HEK293 (cell line): ENCODE measurements at regions not wholly inside any gene's neighbourhood (a gene's known extent, or its start where the extent isn't known, plus 50 kb on each side); places are given as distances from the start of the nearest gene placed in this dataset.

Source experiments
- CTCF ChIA-PET: fragments of 350-600 bp; formaldehyde crosslinking; extraction: SDS; loops from one replicate; lab custom pipeline; 2021; ENCODE audit warnings: antibody characterized with exemption; lab: Yijun Ruan, JAX
- POLR2A ChIA-PET: fragments of 300-600 bp; formaldehyde crosslinking; extraction: SDS; loops from one replicate; lab custom pipeline; 2020; ENCODE audit warnings: antibody characterized with exemption, inconsistent platforms; lab: Yijun Ruan, JAX
- H3K27ac ChIP-seq: fragments of 200-500 bp; sonication (Bioruptor generic); 2 replicates; pipeline ENCODE4 v1.5.1; 2014; ENCODE audit warnings: low read depth, low read length, control low read depth, inconsistent platforms; ENCODE audit errors: extremely low read depth
- H3K36me3 ChIP-seq, 2 experiments: fragments of 200-500 bp in 1 of 2; sonication (Bioruptor generic) in 1 of 2; 1 replicate in 1 of 2; 2 replicates in 1 of 2; pipeline ENCODE4 v1.5.1; 2014 to 2017; ENCODE audit warnings: inconsistent platforms in 2 of 2, low read length in 2 of 2; ENCODE audit not compliant: control insufficient read depth in 2 of 2, insufficient read depth in 1 of 2
- H3K4me1 ChIP-seq: fragments of 200-500 bp; sonication (Bioruptor generic); 2 replicates; pipeline ENCODE4 v1.5.1; 2014; ENCODE audit warnings: mild to moderate bottlenecking, low read length, inconsistent platforms; ENCODE audit not compliant: control insufficient read depth, insufficient read depth
- H3K4me3 ChIP-seq: 2 replicates; pipeline ENCODE4 v1.5.1; 2011; ENCODE audit warnings: low read depth, mild to moderate bottlenecking, control low read depth, low read length, moderate library complexity
- H3K9me3 ChIP-seq: fragments of 200-500 bp; sonication (Bioruptor generic); 2 replicates; pipeline ENCODE4 v1.5.1; 2014; ENCODE audit warnings: low read depth, low read length, inconsistent platforms; ENCODE audit not compliant: control insufficient read depth, insufficient read depth
- GLI4 ChIP-seq: fragments of 450-650 bp; formaldehyde crosslinking; IDR thresholded peaks from 2 replicates; pipeline ENCODE4 v1.5.1; 2016; ENCODE audit warnings: missing biosample characterization, missing genetic modification characterization
- KLF9 ChIP-seq: fragments of 450-650 bp; formaldehyde crosslinking; IDR thresholded peaks from 2 replicates; pipeline ENCODE4 v1.5.1; 2016; ENCODE audit warnings: missing biosample characterization, missing genetic modification characterization, low read depth
- MEIS1 ChIP-seq: sonication (generic); formaldehyde crosslinking; IDR thresholded peaks from 2 replicates; pipeline ENCODE4 v1.8.1; 2022; ENCODE audit warnings: missing genetic modification reagents, mild to moderate bottlenecking, borderline replicate concordance
- PATZ1 ChIP-seq: fragments of 450-650 bp; formaldehyde crosslinking; IDR thresholded peaks from 2 replicates; pipeline ENCODE4 v1.5.1; 2016; ENCODE audit warnings: missing biosample characterization, missing genetic modification characterization
- SP2 ChIP-seq: fragments of 450-650 bp; formaldehyde crosslinking; IDR thresholded peaks from 2 replicates; pipeline ENCODE4 v1.5.1; 2016; ENCODE audit warnings: missing biosample characterization, missing genetic modification characterization
- TCF7L2 ChIP-seq: IDR thresholded peaks from 2 replicates; pipeline ENCODE4 v1.6.1; 2011; ENCODE audit warnings: low read depth, mild to moderate bottlenecking, inconsistent platforms, low read length, moderate library complexity, borderline replicate concordance
- TSHZ1 ChIP-seq: fragments of 450-650 bp; formaldehyde crosslinking; IDR thresholded peaks from 2 replicates; pipeline ENCODE4 v1.5.1; 2016; ENCODE audit warnings: missing biosample characterization, missing genetic modification characterization, borderline replicate concordance
- ZBTB20 ChIP-seq: fragments of 450-650 bp; formaldehyde crosslinking; IDR thresholded peaks from 2 replicates; pipeline ENCODE4 v1.5.1; 2016; ENCODE audit warnings: missing biosample characterization, missing genetic modification characterization
- ZFHX2 ChIP-seq: fragments of 450-650 bp; formaldehyde crosslinking; conservative IDR thresholded peaks from 2 replicates; pipeline ENCODE4 v1.5.1; 2016; ENCODE audit warnings: missing biosample characterization, missing genetic modification characterization
- ZNF16 ChIP-seq: fragments of 450-650 bp; formaldehyde crosslinking; IDR thresholded peaks from 2 replicates; pipeline ENCODE4 v1.5.1; 2016; ENCODE audit warnings: low read depth, missing biosample characterization, missing genetic modification characterization
- ZNF202 ChIP-seq: fragments of 450-650 bp; formaldehyde crosslinking; IDR thresholded peaks from 2 replicates; pipeline ENCODE4 v1.5.1; 2016; ENCODE audit warnings: missing biosample characterization, missing genetic modification characterization, borderline replicate concordance
- ZNF280C ChIP-seq: fragments of 450-650 bp; formaldehyde crosslinking; IDR thresholded peaks from 2 replicates; pipeline ENCODE4 v1.5.1; 2016; ENCODE audit warnings: missing biosample characterization, missing genetic modification characterization
- ZNF311 ChIP-seq: fragments of 450-650 bp; formaldehyde crosslinking; IDR thresholded peaks from 2 replicates; pipeline ENCODE4 v1.5.1; 2017; ENCODE audit warnings: missing biosample characterization, missing genetic modification characterization, borderline replicate concordance
- ZNF350 ChIP-seq: fragments of 450-650 bp; formaldehyde crosslinking; IDR thresholded peaks from 2 replicates; pipeline ENCODE4 v1.5.0; 2017; ENCODE audit warnings: missing biosample characterization, mild to moderate bottlenecking, missing genetic modification characterization
- ZNF510 ChIP-seq: fragments of 450-650 bp; formaldehyde crosslinking; IDR thresholded peaks from 2 replicates; pipeline ENCODE4 v1.5.1; 2018; ENCODE audit warnings: mild to moderate bottlenecking, missing genetic modification characterization, missing biosample characterization; ENCODE audit not compliant: insufficient replicate concordance
- ZNF610 ChIP-seq: fragments of 450-650 bp; formaldehyde crosslinking; IDR thresholded peaks from 2 replicates; pipeline ENCODE4 v1.5.1; 2016; ENCODE audit warnings: missing biosample characterization, missing genetic modification characterization, borderline replicate concordance
- ZNF621 ChIP-seq: fragments of 450-650 bp; formaldehyde crosslinking; IDR thresholded peaks from 2 replicates; pipeline ENCODE4 v1.5.1; 2017; ENCODE audit warnings: missing biosample characterization, missing genetic modification characterization
- ZNF664 ChIP-seq: fragments of 450-650 bp; formaldehyde crosslinking; IDR thresholded peaks from 2 replicates; pipeline ENCODE4 v1.5.1; 2016; ENCODE audit warnings: missing biosample characterization, missing genetic modification characterization
- ZNF76 ChIP-seq: fragments of 450-650 bp; formaldehyde crosslinking; IDR thresholded peaks from 2 replicates; pipeline ENCODE4; 2016; ENCODE audit warnings: low read depth, missing biosample characterization, missing genetic modification characterization, borderline replicate concordance
- ZNF777 ChIP-seq: fragments of 450-650 bp; formaldehyde crosslinking; IDR thresholded peaks from 2 replicates; pipeline ENCODE4 v1.5.1; 2017; ENCODE audit warnings: missing biosample characterization, missing genetic modification characterization, borderline replicate concordance
- ZSCAN23 ChIP-seq: fragments of 450-650 bp; formaldehyde crosslinking; IDR thresholded peaks from 2 replicates; pipeline ENCODE4 v1.5.1; 2016; ENCODE audit warnings: missing biosample characterization, missing genetic modification characterization
- TF ChIP-seq, protein P1 (sequence below): fragments of 450-650 bp; formaldehyde crosslinking; IDR thresholded peaks from 2 replicates; pipeline ENCODE4 v1.5.1; 2017; ENCODE audit warnings: missing biosample characterization, missing genetic modification characterization

GRCh38 chr1:168443356-168443755 lies 100.4 kb downstream of the XCL2 start:
- TF ChIP-seq ZNF510 (tag by site-specific recombination) (no peak), ZNF664 (no peak), ZNF311 (tag by site-specific recombination) (no peak)
- H3K36me3 ChIP-seq: no peaks in the 10 kb centered on the region
- CTCF ChIA-PET: interaction anchor here (0.6 to 1.2 kb wide), 4 partner anchors 10 to 160 kb away, joined by 3 read pairs; no protein-coding TSS in a partner anchor
- H3K9me3 ChIP-seq: no peaks in the 10 kb centered on the region
- no peak overlapping the region for H3K4me3 ChIP-seq
- POLR2A ChIA-PET: interaction anchor here (0.7 kb wide), 1 partner anchor 195 kb away, joined by 3 read pairs; no protein-coding TSS in a partner anchor
- H3K27ac ChIP-seq: no peak overlapping the region
- no peaks in the 10 kb centered on the region for H3K4me1 ChIP-seq

DNA sequence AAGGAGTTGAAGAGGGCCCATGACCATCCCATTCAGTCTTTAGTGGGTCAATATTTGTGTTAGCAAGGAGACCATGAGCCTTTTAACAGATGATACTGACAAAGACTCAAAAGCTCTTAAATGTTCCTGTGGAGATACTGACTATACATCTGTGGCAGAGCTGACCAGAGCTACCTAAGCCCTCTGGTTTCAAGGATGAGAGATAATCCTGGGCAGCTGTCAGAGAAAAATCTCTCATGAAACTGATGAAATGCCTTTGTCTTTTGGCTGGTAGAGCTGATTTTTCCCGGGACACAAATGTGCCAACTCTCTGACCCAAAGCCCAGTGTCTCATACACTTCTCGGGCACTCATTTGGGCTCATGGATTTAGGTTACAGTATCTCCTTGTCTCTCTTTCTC lies 100.9 kb downstream of the XCL2 start:
- Histone ChIP-seq H3K36me3 (no peaks in the 10 kb centered on the region), H3K9me3 (no peaks in the 10 kb centered on the region), H3K27ac (no peak overlapping the region), H3K4me1 (no peaks in the 10 kb centered on the region), H3K4me3 (no peak overlapping the region)
- CTCF ChIA-PET: interaction anchor here (0.6 to 1.2 kb wide), 4 partner anchors 10 to 161 kb away, joined by 3 read pairs; no protein-coding TSS in a partner anchor
- TF ChIP-seq KLF9 (tag by site-specific recombination): no peak
- POLR2A ChIA-PET: interaction anchor here (0.7 kb wide), 1 partner anchor 196 kb away, joined by 3 read pairs; no protein-coding TSS in a partner anchor

GRCh38 chr1:168441745-168442144 lies 102.1 kb downstream of the XCL2 start:
- POLR2A ChIA-PET: no interaction called here

More at GRCh38 chr1:168441745-168442144, 102.1 kb downstream of the XCL2 start:
- TF ChIP-seq ZNF16 (tag by site-specific recombination) (no peak), ZBTB20 (tag by site-specific recombination) (no peak), ZFHX2 (tag by site-specific recombination) (no peak), PATZ1 (no peak), TSHZ1 (no peak), MEIS1 (no peak), ZNF621 (no peak), ZNF280C (tag by site-specific recombination) (no peak), SP2 (tag by site-specific recombination) (no peak), ZSCAN23 (tag by site-specific recombination) (no peak), KLF9 (tag by site-specific recombination) (no peak), ZNF777 (tag by site-specific recombination) (no peak), ZNF76 (tag by site-specific recombination) (no peak), ZNF610 (tag by site-specific recombination) (no peak), GLI4 (tag by site-specific recombination) (no peak), TCF7L2 (no peak), ZNF350 (tag by site-specific recombination) (no peak), ZNF202 (tag by site-specific recombination) (no peak)
- TF ChIP-seq, protein P1, sequence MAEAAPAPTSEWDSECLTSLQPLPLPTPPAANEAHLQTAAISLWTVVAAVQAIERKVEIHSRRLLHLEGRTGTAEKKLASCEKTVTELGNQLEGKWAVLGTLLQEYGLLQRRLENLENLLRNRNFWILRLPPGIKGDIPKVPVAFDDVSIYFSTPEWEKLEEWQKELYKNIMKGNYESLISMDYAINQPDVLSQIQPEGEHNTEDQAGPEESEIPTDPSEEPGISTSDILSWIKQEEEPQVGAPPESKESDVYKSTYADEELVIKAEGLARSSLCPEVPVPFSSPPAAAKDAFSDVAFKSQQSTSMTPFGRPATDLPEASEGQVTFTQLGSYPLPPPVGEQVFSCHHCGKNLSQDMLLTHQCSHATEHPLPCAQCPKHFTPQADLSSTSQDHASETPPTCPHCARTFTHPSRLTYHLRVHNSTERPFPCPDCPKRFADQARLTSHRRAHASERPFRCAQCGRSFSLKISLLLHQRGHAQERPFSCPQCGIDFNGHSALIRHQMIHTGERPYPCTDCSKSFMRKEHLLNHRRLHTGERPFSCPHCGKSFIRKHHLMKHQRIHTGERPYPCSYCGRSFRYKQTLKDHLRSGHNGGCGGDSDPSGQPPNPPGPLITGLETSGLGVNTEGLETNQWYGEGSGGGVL (tag by site-specific recombination): no peak
- CTCF ChIA-PET: interaction anchor here (0.5 to 3.1 kb wide), 5 partner anchors 56 to 666 kb away, joined by 3 to 16 read pairs (median 4); no protein-coding TSS in a partner anchor
- H3K9me3 ChIP-seq: no peaks in the 10 kb centered on the region
- H3K36me3 ChIP-seq: no peaks in the 10 kb centered on the region
- H3K4me1 ChIP-seq: no peaks in the 10 kb centered on the region
- H3K27ac ChIP-seq: no peak overlapping the region
- H3K4me3 ChIP-seq: no peak overlapping the region
